OCI-LY7 (cell line): ENCODE measurements at regions not wholly inside any gene's neighbourhood (a gene's known extent, or its start where the extent isn't known, plus 50 kb on each side); places are given as distances from the start of the nearest gene placed in this dataset.

Source experiments
- BruUV-seq: library from RNA; stranded (reverse); fragments of 400-500 nt; replicated peaks from 2 replicates; lab custom pipeline; 2021; lab: Mats Ljungman, UMichigan
- CTCF ChIA-PET: fragments of 300-600 bp; sonication (Branson Sonifier 250); formaldehyde crosslinking; loops from one replicate; lab custom pipeline; 2022; ENCODE audit warnings: antibody characterized with exemption; ENCODE audit not compliant: unreplicated experiment; lab: Charles Lee
- POLR2A ChIA-PET: fragments of 300-600 bp; sonication (Branson Sonifier 250); formaldehyde crosslinking; loops from one replicate; lab custom pipeline; 2022; ENCODE audit warnings: antibody characterized with exemption; lab: Charles Lee
- DNase-seq: peaks from one replicate; pipeline ENCODE4 v3.0.0-alpha.2; 2015; ENCODE audit warnings: low spot score
- H2AFZ ChIP-seq: fragments of 200-600 bp; sonication (generic), shearing (Covaris generic); 2 replicates; pipeline ENCODE4 v1.6.1; 2014; ENCODE audit warnings: mild to moderate bottlenecking, antibody characterized with exemption, low read length, moderate library complexity
- H3K27ac ChIP-seq: fragments of 200-600 bp; sonication (generic); 2 replicates; pipeline ENCODE4 v1.5.1; 2014; ENCODE audit warnings: mixed run types, low read depth, mild to moderate bottlenecking, moderate library complexity, low read length, inconsistent platforms; ENCODE audit not compliant: poor library complexity, severe bottlenecking
- H3K36me3 ChIP-seq: fragments of 200-600 bp; sonication (generic); 2 replicates; pipeline ENCODE4 v1.6.1; 2014; ENCODE audit warnings: mild to moderate bottlenecking, antibody characterized with exemption, low read length, moderate library complexity, mixed read lengths; ENCODE audit not compliant: insufficient read depth
- H3K4me1 ChIP-seq: fragments of 200-600 bp; sonication (generic); 2 replicates; pipeline ENCODE4 v1.5.1; 2014; ENCODE audit warnings: mild to moderate bottlenecking, low read length; ENCODE audit not compliant: insufficient read depth, poor library complexity, severe bottlenecking
- H3K4me2 ChIP-seq: fragments of 200-600 bp; sonication (generic); 2 replicates; pipeline ENCODE4 v1.6.1; 2014; ENCODE audit warnings: mild to moderate bottlenecking, low read length
- H3K4me3 ChIP-seq: fragments of 200-600 bp; sonication (generic); 2 replicates; pipeline ENCODE4 v1.5.1; 2014; ENCODE audit warnings: mild to moderate bottlenecking, low read depth, low read length; ENCODE audit not compliant: poor library complexity, severe bottlenecking
- H3K79me2 ChIP-seq: fragments of 200-600 bp; sonication (generic); 2 replicates; pipeline ENCODE4 v1.6.1; 2016; ENCODE audit warnings: low read depth, mild to moderate bottlenecking, low read length, moderate library complexity, mixed read lengths; ENCODE audit not compliant: insufficient read depth
- H3K9me2 ChIP-seq: fragments of 200-600 bp; sonication (generic); 2 replicates; pipeline ENCODE4 v1.6.1; 2016; ENCODE audit warnings: mild to moderate bottlenecking, low read length, mixed read lengths; ENCODE audit not compliant: insufficient read depth
- H3K9me3 ChIP-seq: fragments of 200-600 bp; sonication (generic); 2 replicates; pipeline ENCODE4 v1.6.1; 2014; ENCODE audit warnings: mild to moderate bottlenecking, mixed run types, low read length, mixed read lengths
- H4K20me1 ChIP-seq: fragments of 200-600 bp; sonication (generic); 2 replicates; pipeline ENCODE4 v1.6.1; 2014; ENCODE audit warnings: mild to moderate bottlenecking, antibody characterized with exemption, low read length, moderate library complexity, mixed read lengths; ENCODE audit not compliant: insufficient read depth
- EZH2phosphoT487 ChIP-seq: fragments of 200-600 bp; sonication (generic); IDR thresholded peaks from 2 replicates; pipeline ENCODE4 v1.6.1; 2018; ENCODE audit warnings: low read depth, borderline replicate concordance, mild to moderate bottlenecking, mixed run types, antibody characterized with exemption, low read length, moderate library complexity, mixed read lengths
- intact Hi-C: fragments of 100-400 bp; cut with micrococcal nuclease; formaldehyde crosslinking; loops from one replicate; pipeline ENCODE4 v1.10.0; 2022; ENCODE audit not compliant: unreplicated experiment
- TF ChIP-seq, protein P1 (sequence below): fragments of 200-600 bp; sonication (generic); conservative IDR thresholded peaks from 2 replicates; pipeline ENCODE4 v1.5.1; 2014; ENCODE audit warnings: mild to moderate bottlenecking, antibody characterized with exemption, low read length, moderate library complexity, mixed read lengths

DNA sequence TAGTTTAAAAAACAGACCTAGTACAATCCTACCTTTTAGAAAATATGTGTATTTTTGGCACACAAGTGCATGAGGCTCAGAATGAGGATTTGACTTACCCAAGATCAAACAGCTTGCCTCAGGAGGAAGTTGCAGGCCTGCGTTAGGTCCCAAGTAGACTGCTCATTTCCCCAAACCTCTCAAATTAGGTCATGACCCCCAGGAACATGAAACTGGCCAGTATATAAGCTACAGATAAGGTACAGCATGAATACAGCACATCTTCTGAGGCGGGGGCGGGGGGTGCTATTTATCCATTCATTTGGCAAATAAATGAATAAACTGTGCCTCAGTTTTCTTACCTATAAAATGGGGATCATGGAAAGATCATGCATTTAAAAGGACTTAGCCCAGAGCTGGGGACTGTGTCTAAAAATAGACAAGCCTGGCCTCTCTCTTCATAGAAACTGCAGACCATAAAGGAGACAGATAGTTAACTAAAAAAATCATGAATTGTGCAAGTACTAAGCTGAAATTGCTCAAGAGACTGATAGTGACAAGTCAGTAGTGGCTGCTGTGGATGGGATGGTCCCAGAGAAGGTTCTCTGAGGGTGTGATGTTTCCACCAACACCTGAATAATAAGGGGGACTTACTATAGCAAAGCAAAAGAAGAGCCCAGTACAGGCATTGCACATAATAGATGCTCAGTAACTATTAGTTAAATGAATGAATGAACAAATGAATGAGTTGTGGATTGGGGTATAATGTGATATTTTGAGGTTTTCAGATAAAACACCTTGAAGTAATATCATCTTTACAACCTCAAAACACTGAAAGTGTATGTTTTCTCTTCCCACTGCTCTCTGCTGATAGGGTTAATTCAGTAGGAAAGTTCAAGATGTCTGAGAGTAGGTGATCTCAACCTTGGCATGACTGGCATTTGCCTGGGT lies 258.5 kb upstream of the PROK2 start:
- Histone ChIP-seq H2AFZ (no peak overlapping the region), H3K4me1 (peaks cover 21% of the 10 kb centered on the region), H3K4me2 (0 out of 2 replicates have a peak overlapping the region, but pooled peaks have one; percentile 15), H3K9me2 (no peaks in the 10 kb centered on the region), H3K9me3 (no peaks in the 10 kb centered on the region), H3K36me3 (no peaks in the 10 kb centered on the region), H3K79me2 (no peaks in the 10 kb centered on the region), H4K20me1 (no peaks in the 10 kb centered on the region), H3K4me3 (no peak overlapping the region), H3K27ac (no peak overlapping the region)
- TF ChIP-seq, protein P1, sequence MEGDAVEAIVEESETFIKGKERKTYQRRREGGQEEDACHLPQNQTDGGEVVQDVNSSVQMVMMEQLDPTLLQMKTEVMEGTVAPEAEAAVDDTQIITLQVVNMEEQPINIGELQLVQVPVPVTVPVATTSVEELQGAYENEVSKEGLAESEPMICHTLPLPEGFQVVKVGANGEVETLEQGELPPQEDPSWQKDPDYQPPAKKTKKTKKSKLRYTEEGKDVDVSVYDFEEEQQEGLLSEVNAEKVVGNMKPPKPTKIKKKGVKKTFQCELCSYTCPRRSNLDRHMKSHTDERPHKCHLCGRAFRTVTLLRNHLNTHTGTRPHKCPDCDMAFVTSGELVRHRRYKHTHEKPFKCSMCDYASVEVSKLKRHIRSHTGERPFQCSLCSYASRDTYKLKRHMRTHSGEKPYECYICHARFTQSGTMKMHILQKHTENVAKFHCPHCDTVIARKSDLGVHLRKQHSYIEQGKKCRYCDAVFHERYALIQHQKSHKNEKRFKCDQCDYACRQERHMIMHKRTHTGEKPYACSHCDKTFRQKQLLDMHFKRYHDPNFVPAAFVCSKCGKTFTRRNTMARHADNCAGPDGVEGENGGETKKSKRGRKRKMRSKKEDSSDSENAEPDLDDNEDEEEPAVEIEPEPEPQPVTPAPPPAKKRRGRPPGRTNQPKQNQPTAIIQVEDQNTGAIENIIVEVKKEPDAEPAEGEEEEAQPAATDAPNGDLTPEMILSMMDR = no peak
- no peak for TF ChIP-seq EZH2phosphoT487
- ChIA-PET CTCF (interaction anchor here (0.5 kb wide), 1 partner anchor 20 kb away, joined by 3 read pairs; no protein-coding TSS in a partner anchor), POLR2A (interaction anchor here (0.6 to 1.2 kb wide), 8 partner anchors 14 to 735 kb away, joined by 3 to 9 read pairs (median 3); no protein-coding TSS in a partner anchor)
- peak; percentile 51 for DNase-seq
- intact Hi-C loops = no loop called here
- BruUV-seq = no TSS peak

DNA sequence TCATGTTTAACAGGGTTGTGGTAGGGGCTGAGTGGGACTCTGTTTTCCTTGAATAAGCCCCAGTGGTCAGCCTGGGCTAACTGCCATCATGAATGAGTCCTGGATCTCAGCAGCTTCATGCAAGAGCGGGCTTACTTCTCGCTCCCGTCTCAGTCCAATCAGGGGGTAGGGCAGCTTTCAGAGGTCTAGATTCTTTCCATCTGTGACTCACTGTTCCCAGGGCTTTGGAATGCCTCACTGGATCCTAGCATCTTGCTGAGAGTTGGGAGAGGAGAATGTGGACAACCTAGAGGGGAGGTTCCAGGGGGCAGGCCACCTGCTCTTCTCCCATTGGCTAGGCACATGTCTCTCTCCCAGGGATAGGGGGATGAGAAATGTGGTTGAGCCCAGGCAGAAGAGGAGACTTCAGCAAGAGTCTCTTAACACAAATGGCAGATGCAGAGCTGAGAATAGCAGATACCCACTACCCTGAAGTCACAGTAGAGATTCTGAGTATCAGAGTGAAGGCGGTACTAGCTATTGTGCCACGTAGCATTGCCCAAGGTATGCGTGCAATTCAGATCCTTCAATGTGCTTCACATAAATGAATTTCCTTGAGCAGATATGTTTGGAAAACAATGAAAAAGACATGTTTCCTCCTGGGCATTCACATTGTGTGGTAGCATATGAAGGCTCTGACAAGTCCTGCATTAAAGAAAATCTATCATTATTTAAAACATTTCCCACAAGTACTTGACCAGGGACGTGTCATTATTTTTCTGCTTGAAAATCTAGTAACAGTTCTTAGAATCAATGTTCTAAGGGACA lies 257.7 kb upstream of the PROK2 start:
- peaks cover 21% of the 10 kb centered on the region for H3K4me1 ChIP-seq
- no peak overlapping the region for H3K4me3 ChIP-seq
- H3K27ac ChIP-seq = no peak overlapping the region
- H3K4me2 ChIP-seq = 0 out of 2 replicates have a peak overlapping the region, but pooled peaks have one; percentile 15
- no peaks in the 10 kb centered on the region for H3K36me3 ChIP-seq
- H3K79me2 ChIP-seq = no peaks in the 10 kb centered on the region
- intact Hi-C loops = no loop called here
- no TSS peak for BruUV-seq
- no peaks in the 10 kb centered on the region for H3K9me2 ChIP-seq
- no peak overlapping the region for H2AFZ ChIP-seq
- ChIA-PET CTCF (interaction anchor here (0.5 kb wide), 1 partner anchor 19 kb away, joined by 3 read pairs; no protein-coding TSS in a partner anchor), POLR2A (interaction anchor here (0.7 to 1.0 kb wide), 5 partner anchors 15 to 481 kb away, joined by 3 to 9 read pairs (median 3); no protein-coding TSS in a partner anchor)
- H3K9me3 ChIP-seq = no peaks in the 10 kb centered on the region
- H4K20me1 ChIP-seq = no peaks in the 10 kb centered on the region
- DNase-seq = no peak
- TF ChIP-seq, protein P1 = no peak
- no peak for TF ChIP-seq EZH2phosphoT487
